CD4-positive, alpha-beta memory T cell (primary cell): ENCODE measurements at regions not wholly inside any gene's neighbourhood (a gene's known extent, or its start where the extent isn't known, plus 50 kb on each side); places are given as distances from the start of the nearest gene placed in this dataset.
"Not testable (repeated sequence)": the region's sequence is repeated elsewhere in the genome, so short reads cannot be mapped to it uniquely, and the experiment has no call there.

ENCODE experiments used
- CTCF ChIA-PET: fragments of 350-600 bp; sonication (Branson Sonifier 250); formaldehyde crosslinking; loops from one replicate; lab custom pipeline; 2021; ENCODE audit warnings: inconsistent platforms; ENCODE audit not compliant: partially characterized antibody; lab: Charles Lee
- POLR2A ChIA-PET: fragments of 350-600 bp; sonication (Branson Sonifier 250); formaldehyde crosslinking; loops from one replicate; lab custom pipeline; 2021; ENCODE audit not compliant: partially characterized antibody; lab: Charles Lee
- DNase-seq, 5 donors: peaks; one replicate each; pipeline versions ENCODE4 v3.0.0 to v3.0.0-alpha.2; 2020 to 2022; ENCODE audit warnings: mixed read lengths in 1 of 5
- H3K27ac ChIP-seq: one replicate; pipeline ENCODE4 v1.7.0; 2013; ENCODE audit warnings: low read depth, low read length
- H3K27me3 ChIP-seq: 2 replicates; pipeline ENCODE4 v1.7.0; 2013; ENCODE audit warnings: mild to moderate bottlenecking, low read length, moderate library complexity; ENCODE audit not compliant: insufficient read depth
- H3K36me3 ChIP-seq: 2 replicates; pipeline ENCODE4 v1.7.0; 2013; ENCODE audit warnings: mild to moderate bottlenecking, low read length, moderate library complexity; ENCODE audit not compliant: insufficient read depth
- H3K4me1 ChIP-seq: 2 replicates; pipeline ENCODE4 v1.7.0; 2013; ENCODE audit warnings: mild to moderate bottlenecking, low read length, moderate library complexity; ENCODE audit not compliant: insufficient read depth
- H3K4me3 ChIP-seq, 2 donors: one replicate each; pipeline ENCODE4 v1.7.0; 2013; ENCODE audit warnings: low read length in 2 of 2, mild to moderate bottlenecking in 1 of 2
- H3K9me3 ChIP-seq, 2 donors: one replicate each; pipeline ENCODE4 v1.7.0; 2013; ENCODE audit warnings: low read length in 2 of 2, control low read depth in 1 of 2; ENCODE audit not compliant: control insufficient read depth in 1 of 2
- H3K27ac Mint-ChIP-seq, 7 donors: one replicate each; pipeline ENCODE4 v1.8.0; 2020 to 2021; ENCODE audit warnings: mixed read lengths in 7 of 7, mild to moderate bottlenecking in 6 of 7, inconsistent platforms in 3 of 7, moderate library complexity in 3 of 7
- H3K27me3 Mint-ChIP-seq, 2 donors: one replicate each; pipeline ENCODE4 v1.8.0; 2020 to 2021; ENCODE audit warnings: mixed read lengths in 2 of 2
- H3K36me3 Mint-ChIP-seq, 2 donors: one replicate each; pipeline ENCODE4 v1.8.0; 2020 to 2021; ENCODE audit warnings: mixed read lengths in 2 of 2, inconsistent platforms in 1 of 2, mild to moderate bottlenecking in 1 of 2
- H3K4me1 Mint-ChIP-seq, 4 donors: one replicate each; pipeline ENCODE4 v1.8.0; 2020 to 2021; ENCODE audit warnings: mixed read lengths in 4 of 4, mild to moderate bottlenecking in 1 of 4
- H3K4me3 Mint-ChIP-seq, 8 donors: one replicate each; pipeline ENCODE4 v1.8.0; 2020 to 2021; ENCODE audit warnings: mixed read lengths in 8 of 8, mild to moderate bottlenecking in 7 of 8, moderate library complexity in 6 of 8, inconsistent platforms in 3 of 8
- H3K9me3 Mint-ChIP-seq, 8 donors: one replicate each; pipeline ENCODE4 v1.8.0; 2020 to 2021; ENCODE audit warnings: mixed read lengths in 8 of 8, mild to moderate bottlenecking in 5 of 8, inconsistent platforms in 3 of 8, moderate library complexity in 1 of 8
- intact Hi-C: fragments of 100-400 bp; cut with micrococcal nuclease; formaldehyde crosslinking; loops from one replicate; pipeline ENCODE4 v1.15.1; 2023

- no peak overlapping the region for H3K27ac Mint-ChIP-seq
- Histone ChIP-seq H3K27me3 (no peaks in the 10 kb centered on the region), H3K9me3 (no peaks in the 10 kb centered on the region), H3K4me3 (no peak overlapping the region), H3K27ac (no peak overlapping the region), H3K36me3 (no peaks in the 10 kb centered on the region), H3K4me1 (no peaks in the 10 kb centered on the region)
- H3K9me3 Mint-ChIP-seq = peaks cover 0 to 5% (median 2%) of the 10 kb centered on the region in 8 donors
- H3K4me1 Mint-ChIP-seq = peaks cover 0 to 6% (median 3%) of the 10 kb centered on the region in 4 donors
- H3K27me3 Mint-ChIP-seq = peaks cover 12 to 19% of the 10 kb centered on the region in 2 donors
- ChIA-PET POLR2A (no interaction called here), CTCF (interaction anchor here (1.0 kb wide), 1 partner anchor 10 kb away, joined by 4 read pairs; no protein-coding TSS in a partner anchor)
- no peaks in the 10 kb centered on the region for H3K36me3 Mint-ChIP-seq
- intact Hi-C loops = no loop called here
- no peak for DNase-seq
- no peak overlapping the region for H3K4me3 Mint-ChIP-seq
Observed at GRCh38 chr6:134750669-134751068, 199.2 kb downstream of the ALDH8A1 start.

DNA sequence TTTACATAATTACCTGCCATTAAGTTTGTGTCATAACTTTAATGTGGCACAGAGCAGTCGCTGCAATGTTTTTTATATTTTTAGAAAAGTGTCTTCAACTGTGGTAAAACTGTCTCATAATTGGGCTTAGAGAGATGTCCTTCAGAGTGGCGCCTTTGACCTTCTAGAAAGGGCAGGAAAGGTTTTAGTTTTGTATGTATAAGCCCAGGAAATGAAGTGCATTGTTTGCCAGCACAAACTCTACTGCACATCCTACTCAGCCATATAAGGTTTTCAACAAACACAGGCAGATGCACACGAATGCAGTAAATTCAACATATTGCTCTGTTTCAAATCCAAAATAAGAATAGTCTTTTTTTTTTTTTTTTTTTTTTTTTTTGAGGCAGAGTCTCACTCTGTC, 201.4 kb downstream of the ALDH8A1 start:
- H3K4me3 ChIP-seq = no peak overlapping the region
- peaks cover 0 to 6% (median 3%) of the 10 kb centered on the region in 4 donors for H3K4me1 Mint-ChIP-seq
- ChIA-PET CTCF (no interaction called here), POLR2A (no interaction called here)
- no peaks in the 10 kb centered on the region for H3K36me3 Mint-ChIP-seq
- H3K27me3 ChIP-seq = no peaks in the 10 kb centered on the region
- DNase-seq = no peak
- H3K27ac ChIP-seq = no peak overlapping the region
- peaks cover 0 to 7% (median 2%) of the 10 kb centered on the region in 8 donors for H3K9me3 Mint-ChIP-seq
- no peak overlapping the region for H3K27ac Mint-ChIP-seq
- H3K9me3 ChIP-seq = no peaks in the 10 kb centered on the region
- intact Hi-C loops = no loop called here
- peaks cover 17 to 27% of the 10 kb centered on the region in 2 donors for H3K27me3 Mint-ChIP-seq
- H3K4me1 ChIP-seq = no peaks in the 10 kb centered on the region
- H3K4me3 Mint-ChIP-seq = no peak overlapping the region
- no peaks in the 10 kb centered on the region for H3K36me3 ChIP-seq

DNA sequence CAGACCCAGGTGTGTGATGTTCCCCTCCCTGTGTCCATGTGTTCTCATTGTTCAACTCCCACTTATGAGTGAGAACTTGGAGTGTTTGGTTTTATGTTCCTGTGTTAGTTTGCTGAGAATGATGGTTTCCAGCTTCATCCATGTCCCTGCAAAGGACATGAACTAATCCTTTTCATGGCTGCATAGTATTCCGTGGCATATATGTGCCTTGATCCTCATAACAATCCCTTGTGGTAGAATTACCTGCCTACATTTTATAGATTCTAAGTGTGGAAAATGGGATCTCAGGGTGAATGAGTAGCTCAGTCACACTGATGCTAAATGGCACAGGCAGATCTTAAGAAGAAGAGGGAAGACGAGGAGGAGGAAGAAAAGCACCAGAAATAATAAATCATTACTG, 202.7 kb downstream of the ALDH8A1 start:
- CTCF ChIA-PET, H3K4me1 Mint-ChIP-seq, H3K27me3 ChIP-seq, H3K4me3 Mint-ChIP-seq, H3K4me1 ChIP-seq, H3K9me3 Mint-ChIP-seq, H3K4me3 ChIP-seq, H3K9me3 ChIP-seq, DNase-seq, POLR2A ChIA-PET, H3K36me3 ChIP-seq, H3K27ac Mint-ChIP-seq, H3K27ac ChIP-seq, H3K36me3 Mint-ChIP-seq, intact Hi-C loops: not testable (repeated sequence)
- peaks cover 12 to 27% of the 10 kb centered on the region in 2 donors for H3K27me3 Mint-ChIP-seq

- no peaks in the 10 kb centered on the region for H3K4me1 ChIP-seq
- Mint-ChIP-seq H3K4me3 (no peak overlapping the region), H3K9me3 (peaks cover 0 to 7% (median 2%) of the 10 kb centered on the region in 8 donors), H3K36me3 (no peaks in the 10 kb centered on the region), H3K27ac (no peak overlapping the region), H3K4me1 (no peaks in the 10 kb centered on the region), H3K27me3 (peaks cover 16 to 26% of the 10 kb centered on the region in 2 donors)
- ChIA-PET CTCF (no interaction called here), POLR2A (no interaction called here)
- no peak overlapping the region for H3K27ac ChIP-seq
- H3K4me3 ChIP-seq = no peak overlapping the region
- H3K27me3 ChIP-seq = peaks cover under 1% of the 10 kb centered on the region
- intact Hi-C loops = no loop called here
- H3K36me3 ChIP-seq = no peaks in the 10 kb centered on the region
- no peaks in the 10 kb centered on the region for H3K9me3 ChIP-seq
- no peak for DNase-seq
Observed at GRCh38 chr6:134746140-134746539, 203.8 kb downstream of the ALDH8A1 start.

DNA sequence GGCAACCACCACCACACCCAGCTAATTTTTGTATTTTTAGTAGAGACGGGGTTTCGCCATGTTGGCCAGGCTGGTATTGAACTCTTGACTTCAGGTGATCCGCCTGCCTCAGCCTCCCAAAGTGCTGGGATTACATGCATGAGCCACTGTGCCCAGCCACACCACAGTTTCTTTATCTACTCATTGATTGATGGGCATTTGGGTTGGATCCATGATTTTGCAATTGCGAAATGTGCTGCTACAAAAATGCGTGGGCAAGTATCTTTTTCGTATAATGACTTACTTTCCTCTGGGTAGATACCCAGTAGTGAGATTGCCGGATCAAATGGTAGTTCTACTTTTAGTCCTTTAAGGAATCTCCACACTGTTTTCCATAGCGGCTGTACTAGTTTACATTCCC, 204.7 kb downstream of the ALDH8A1 start:
- H3K36me3 Mint-ChIP-seq, DNase-seq, H3K4me3 ChIP-seq, H3K27ac Mint-ChIP-seq, H3K4me1 ChIP-seq, H3K4me3 Mint-ChIP-seq, H3K27ac ChIP-seq, CTCF ChIA-PET, intact Hi-C loops, POLR2A ChIA-PET, H3K9me3 ChIP-seq, H3K27me3 ChIP-seq, H3K9me3 Mint-ChIP-seq, H3K36me3 ChIP-seq, H3K4me1 Mint-ChIP-seq: not testable (repeated sequence)
- H3K27me3 Mint-ChIP-seq = peaks cover 16 to 22% of the 10 kb centered on the region in 2 donors

DNA sequence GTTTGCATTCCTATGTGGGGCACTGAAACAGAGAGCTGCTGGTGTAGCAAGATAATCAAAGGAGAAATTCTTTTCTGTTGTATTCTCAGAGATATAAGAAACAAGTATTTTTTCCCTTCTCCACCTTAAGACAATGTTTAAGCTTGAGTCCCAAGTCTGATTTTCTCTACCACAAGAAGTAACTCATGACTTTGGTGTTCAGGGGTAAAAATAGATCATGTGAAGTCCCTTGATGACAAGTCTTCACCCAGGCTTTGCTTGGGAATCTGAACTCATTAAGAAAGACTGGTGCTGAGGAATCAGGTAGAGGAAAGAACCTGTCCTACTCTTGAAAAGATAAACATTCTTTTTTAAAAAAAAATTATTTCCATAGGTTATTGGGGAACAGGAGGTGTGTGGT, 205.6 kb downstream of the ALDH8A1 start:
- no peak for DNase-seq
- peaks cover 0 to 7% (median 1%) of the 10 kb centered on the region in 8 donors for H3K9me3 Mint-ChIP-seq
- Histone ChIP-seq H3K36me3 (no peaks in the 10 kb centered on the region), H3K4me3 (no peak overlapping the region), H3K9me3 (no peaks in the 10 kb centered on the region), H3K4me1 (no peaks in the 10 kb centered on the region), H3K27ac (no peak overlapping the region), H3K27me3 (peaks cover 2% of the 10 kb centered on the region)
- POLR2A ChIA-PET = no interaction called here
- no peak overlapping the region for H3K4me3 Mint-ChIP-seq
- CTCF ChIA-PET = no interaction called here
- H3K36me3 Mint-ChIP-seq = no peaks in the 10 kb centered on the region
- H3K27ac Mint-ChIP-seq = no peak overlapping the region
- H3K4me1 Mint-ChIP-seq = no peaks in the 10 kb centered on the region
- intact Hi-C loops = no loop called here
- peaks cover 17 to 22% of the 10 kb centered on the region in 2 donors for H3K27me3 Mint-ChIP-seq

- Histone ChIP-seq H3K4me1 (no peaks in the 10 kb centered on the region), H3K36me3 (no peaks in the 10 kb centered on the region), H3K27ac (no peak overlapping the region), H3K4me3 (no peak overlapping the region), H3K27me3 (peaks cover 2% of the 10 kb centered on the region), H3K9me3 (no peaks in the 10 kb centered on the region)
- Mint-ChIP-seq H3K27ac (no peak overlapping the region), H3K4me1 (no peaks in the 10 kb centered on the region), H3K9me3 (peaks cover 0 to 3% (median 0%) of the 10 kb centered on the region in 8 donors), H3K36me3 (no peaks in the 10 kb centered on the region), H3K27me3 (peaks cover 13 to 16% of the 10 kb centered on the region in 2 donors), H3K4me3 (no peak overlapping the region)
- ChIA-PET POLR2A (no interaction called here), CTCF (interaction anchor here (1.5 kb wide), 1 partner anchor 9 kb away, joined by 4 read pairs; no protein-coding TSS in a partner anchor)
- intact Hi-C loops = no loop called here
- no peak for DNase-seq
Observed at GRCh38 chr6:134741200-134741536, 208.7 kb downstream of the ALDH8A1 start.
